GM12801 (cell line): ENCODE measurements at regions not wholly inside any gene's neighbourhood (a gene's known extent, or its start where the extent isn't known, plus 50 kb on each side); places are given as distances from the start of the nearest gene placed in this dataset.

Experiments used
- CTCF ChIP-seq: IDR thresholded peaks from one replicate; pipeline ENCODE4 v1.5.1; 2011; ENCODE audit warnings: control low read depth; ENCODE audit not compliant: insufficient read length; ENCODE audit errors: extremely low read depth

- TF ChIP-seq CTCF, result no peak
These were observed 520.9 kb upstream of the ID2 start for GRCh38 chr2:8160959-8161358.

- no peak for TF ChIP-seq CTCF
These were observed 519.3 kb upstream of the ID2 start for GRCh38 chr2:8162552-8162951.

DNA sequence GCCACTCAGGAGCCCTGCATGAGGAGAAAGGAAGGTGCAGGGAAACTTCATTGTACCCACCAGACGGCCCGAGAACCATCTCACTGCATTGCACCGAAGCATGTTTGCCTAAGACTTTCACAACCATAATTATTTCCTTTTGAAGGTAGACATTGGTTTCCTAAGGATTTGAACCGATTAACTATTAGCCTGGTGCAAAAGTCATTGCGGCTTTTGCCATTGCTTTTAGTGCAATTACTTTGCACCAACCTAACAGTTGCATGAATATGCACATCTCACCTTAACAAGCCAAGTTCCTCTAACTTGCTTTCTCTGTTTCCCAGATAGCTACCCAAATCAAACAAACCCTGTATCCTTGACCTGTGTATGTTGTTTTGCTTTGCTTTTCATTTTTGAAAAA, 516.3 kb upstream of the ID2 start:
- TF ChIP-seq CTCF, result no peak

GRCh38 chr2:8168022-8168717, 513.7 kb upstream of the ID2 start:
- no peak for TF ChIP-seq CTCF

DNA sequence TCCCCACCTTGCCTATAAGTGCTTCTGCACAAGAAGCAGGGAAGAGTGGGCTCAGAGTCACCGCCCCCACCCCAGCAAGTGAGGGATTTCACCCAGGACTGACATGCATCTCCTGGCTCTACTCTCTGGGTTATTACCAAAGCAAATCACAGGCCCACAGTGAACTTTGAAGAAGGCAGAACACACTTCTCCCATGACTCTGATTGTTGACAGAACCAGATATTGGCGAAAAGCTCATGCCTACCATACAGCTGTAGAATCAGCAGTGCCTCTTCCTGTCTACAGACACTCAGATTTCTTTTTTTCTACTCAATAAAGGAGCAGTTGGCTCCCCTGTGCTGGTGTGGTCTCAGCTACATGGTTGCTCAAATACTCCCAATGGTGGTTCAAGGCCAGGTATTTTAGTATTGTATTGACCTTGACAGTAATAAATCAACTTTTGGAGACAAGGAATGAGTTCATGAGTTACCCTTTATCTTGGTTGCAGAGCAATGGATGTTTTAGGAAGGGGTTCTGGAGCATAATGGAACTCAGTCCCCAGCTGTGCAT, 512.9 kb upstream of the ID2 start:
- TF ChIP-seq CTCF, result no peak

DNA sequence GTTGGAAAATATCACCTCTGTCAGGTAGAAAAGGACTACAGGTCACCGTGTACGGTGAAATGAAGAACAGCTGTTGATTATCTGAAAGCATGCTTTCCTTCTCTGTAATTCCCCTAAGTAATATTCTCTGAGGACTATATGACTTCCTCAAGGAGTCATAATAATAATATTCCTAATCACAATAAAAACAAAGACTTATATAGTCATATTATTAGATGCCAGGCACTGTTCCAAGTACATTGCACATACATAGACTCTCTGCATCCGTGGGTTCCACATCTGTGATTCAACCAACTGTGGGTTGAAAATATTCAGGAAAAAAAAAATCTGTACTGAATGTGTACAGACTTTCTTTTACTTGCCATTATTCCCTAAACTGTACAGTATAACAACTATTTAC, 512.4 kb upstream of the ID2 start:
- TF ChIP-seq CTCF, result no peak

DNA sequence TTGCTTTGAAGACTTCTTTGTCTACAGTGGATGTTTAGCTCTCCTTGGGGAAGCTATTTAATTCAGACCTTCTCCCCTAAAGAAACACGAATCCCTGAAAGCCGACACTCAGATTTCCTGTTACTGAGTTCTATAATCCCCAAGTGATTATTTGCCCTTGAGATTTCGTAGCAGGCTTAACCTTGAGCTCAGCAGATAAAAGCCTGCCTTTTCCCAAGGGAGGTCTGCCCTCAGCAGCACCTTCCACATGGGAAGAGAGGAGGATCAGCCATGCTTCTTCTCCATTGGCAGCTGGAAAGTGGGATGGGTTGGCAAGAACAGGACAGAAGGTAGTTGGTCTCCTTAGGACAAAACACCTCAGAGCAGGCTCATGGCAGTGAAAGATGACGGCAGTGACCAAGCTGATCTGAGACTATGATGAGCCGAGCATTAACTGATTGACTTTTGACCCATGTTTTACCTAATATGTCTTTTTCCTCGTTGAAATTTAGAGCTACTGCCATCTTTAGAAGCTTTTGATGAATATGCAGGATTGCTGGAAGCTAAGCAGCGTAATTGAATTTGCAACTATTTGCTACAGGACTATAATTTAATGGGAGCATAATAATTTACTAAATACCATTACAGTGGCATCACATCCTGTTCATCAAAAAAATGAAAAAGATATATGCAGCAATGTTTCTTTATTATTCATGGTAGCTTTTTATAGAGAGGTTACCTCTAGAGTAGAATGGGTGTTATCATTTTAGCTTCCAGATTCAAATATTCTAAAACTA, 511.1 kb upstream of the ID2 start:
- no peak for TF ChIP-seq CTCF
